Endothelial cell of umbilical vein (primary cell): ENCODE measurements at regions not wholly inside any gene's neighbourhood (a gene's known extent, or its start where the extent isn't known, plus 50 kb on each side); places are given as distances from the start of the nearest gene placed in this dataset.

Experiments
- CTCF ChIP-seq, 2 donors: IDR thresholded peaks; 1 replicate in 1 of 2; 2 replicates in 1 of 2; pipeline ENCODE4 v1.5.1; 2011; ENCODE audit warnings: low read length in 2 of 2, mild to moderate bottlenecking in 2 of 2, moderate library complexity in 2 of 2, control low read depth in 1 of 2, inconsistent platforms in 1 of 2, low read depth in 1 of 2; ENCODE audit not compliant: insufficient read depth in 1 of 2; ENCODE audit errors: extremely low read depth in 1 of 2
- EZH2 ChIP-seq: IDR thresholded peaks from 2 replicates; pipeline ENCODE4 v1.6.1; 2012; ENCODE audit warnings: borderline replicate concordance, low read depth, mild to moderate bottlenecking, moderate library complexity, low read length, inconsistent platforms; ENCODE audit not compliant: severe bottlenecking
- POLR2A ChIP-seq: IDR thresholded peaks from 2 replicates; pipeline ENCODE4 v1.6.1; 2012; ENCODE audit warnings: low read depth, mild to moderate bottlenecking, control low read depth, low read length
- POLR2AphosphoS5 ChIP-seq: IDR thresholded peaks from 2 replicates; pipeline ENCODE4 v1.6.1; 2012; ENCODE audit warnings: low read depth, mild to moderate bottlenecking, control low read depth, low read length, moderate library complexity; ENCODE audit not compliant: insufficient read depth

- no peak for TF ChIP-seq EZH2
- TF ChIP-seq CTCF (IDR thresholded peaks at IDR 0.05; ENCODE audit: extremely low read depth in 1 of 2, insufficient read depth in 1 of 2, low read depth in 1 of 2, low read length in 2 of 2) = no peak
- no peak for TF ChIP-seq POLR2A
- no peak for TF ChIP-seq POLR2AphosphoS5
Measured at GRCh38 chr14:104317492-104317805, 179.1 kb downstream of the KIF26A start.
